Activated T-helper 1 cell treated with anti-CD3 and anti-CD28 coated beads, Interleukin-12 subunit alpha, Interleukin-12 subunit beta, Interleukin-2, Interleukin-4 antibody, amounts not matched to agents 30 ng/mL and 10 ng/mL and 1 ng/mL, durations not matched to agents 14 hours and 24 hours and 36 hours (primary cell): ENCODE measurements at regions not wholly inside any gene's neighbourhood (a gene's known extent, or its start where the extent isn't known, plus 50 kb on each side); places are given as distances from the start of the nearest gene placed in this dataset.

Experiments used
- DNase-seq: peaks from one replicate; pipeline ENCODE4 v3.0.0; 2021; ENCODE audit warnings: low spot score
- H3K27ac Mint-ChIP-seq: one replicate; pipeline ENCODE4 v1.8.0; 2021; ENCODE audit warnings: mild to moderate bottlenecking, mixed read lengths
- H3K27me3 Mint-ChIP-seq: one replicate; pipeline ENCODE4 v1.8.0; 2022; ENCODE audit warnings: mild to moderate bottlenecking, moderate library complexity, mixed read lengths; ENCODE audit not compliant: insufficient read depth
- H3K36me3 Mint-ChIP-seq: one replicate; pipeline ENCODE4 v1.8.0; 2021; ENCODE audit warnings: low read depth, mixed read lengths
- H3K4me1 Mint-ChIP-seq: one replicate; pipeline ENCODE4 v1.8.0; 2021; ENCODE audit warnings: low read depth, mixed read lengths
- H3K4me3 Mint-ChIP-seq: one replicate; pipeline ENCODE4 v1.8.0; 2021; ENCODE audit warnings: mild to moderate bottlenecking, moderate library complexity, mixed read lengths
- H3K9me3 Mint-ChIP-seq: one replicate; pipeline ENCODE4 v1.8.0; 2021; ENCODE audit warnings: mixed read lengths
- intact Hi-C: fragments of 100-400 bp; cut with micrococcal nuclease; formaldehyde crosslinking; loops from one replicate; pipeline ENCODE4 v1.15.1; 2024

- intact Hi-C loops = no loop called here
- DNase-seq = no peak
- Mint-ChIP-seq H3K9me3 (no peaks in the 10 kb centered on the region), H3K4me3 (no peak overlapping the region), H3K36me3 (no peaks in the 10 kb centered on the region), H3K4me1 (no peaks in the 10 kb centered on the region), H3K27ac (no peak overlapping the region), H3K27me3 (no peaks in the 10 kb centered on the region)
Observed at GRCh38 chr19:30097746-30098280, 155.8 kb downstream of the URI1 start.

- peaks cover 4% of the 10 kb centered on the region for H3K27me3 Mint-ChIP-seq
- no peak overlapping the region for H3K27ac Mint-ChIP-seq
Observed at GRCh38 chr19:30102239-30102638, 160.2 kb downstream of the URI1 start.

GRCh38 chr19:30102666-30103065, 160.6 kb downstream of the URI1 start:
- DNase-seq = no peak
- intact Hi-C loops = no loop called here
- H3K4me3 Mint-ChIP-seq = no peak overlapping the region
- H3K27ac Mint-ChIP-seq = no peak overlapping the region
- no peaks in the 10 kb centered on the region for H3K4me1 Mint-ChIP-seq
- H3K9me3 Mint-ChIP-seq = no peaks in the 10 kb centered on the region
- H3K36me3 Mint-ChIP-seq = no peaks in the 10 kb centered on the region
- H3K27me3 Mint-ChIP-seq = peaks cover 4% of the 10 kb centered on the region

More at GRCh38 chr19:30102239-30102638, 160.2 kb downstream of the URI1 start:
- no peaks in the 10 kb centered on the region for H3K4me1 Mint-ChIP-seq
- no peak overlapping the region for H3K4me3 Mint-ChIP-seq
- H3K9me3 Mint-ChIP-seq = no peaks in the 10 kb centered on the region
- H3K36me3 Mint-ChIP-seq = no peaks in the 10 kb centered on the region
- DNase-seq = no peak
- intact Hi-C loops = no loop called here

- intact Hi-C loops = no loop called here
- no peak for DNase-seq
- peaks cover 7% of the 10 kb centered on the region for H3K27me3 Mint-ChIP-seq
- no peak overlapping the region for H3K27ac Mint-ChIP-seq
- no peaks in the 10 kb centered on the region for H3K36me3 Mint-ChIP-seq
- no peaks in the 10 kb centered on the region for H3K9me3 Mint-ChIP-seq
- no peaks in the 10 kb centered on the region for H3K4me1 Mint-ChIP-seq
- no peak overlapping the region for H3K4me3 Mint-ChIP-seq
Observed at GRCh38 chr19:30103981-30104380, 161.9 kb downstream of the URI1 start.

GRCh38 chr19:30105316-30105715, 163.3 kb downstream of the URI1 start:
- H3K4me3 Mint-ChIP-seq = no peak overlapping the region
- no peaks in the 10 kb centered on the region for H3K9me3 Mint-ChIP-seq
- intact Hi-C loops = no loop called here
- H3K27ac Mint-ChIP-seq = no peak overlapping the region
- no peaks in the 10 kb centered on the region for H3K36me3 Mint-ChIP-seq
- H3K4me1 Mint-ChIP-seq = no peaks in the 10 kb centered on the region
- no peak for DNase-seq
- H3K27me3 Mint-ChIP-seq = peaks cover 9% of the 10 kb centered on the region

- DNase-seq = no peak
- H3K36me3 Mint-ChIP-seq = no peaks in the 10 kb centered on the region
Observed at GRCh38 chr19:30105727-30106126, 163.7 kb downstream of the URI1 start.

GRCh38 chr19:30106417-30107095, 164.5 kb downstream of the URI1 start:
- Mint-ChIP-seq H3K27ac (no peak overlapping the region), H3K4me1 (no peaks in the 10 kb centered on the region), H3K36me3 (no peaks in the 10 kb centered on the region), H3K4me3 (no peak overlapping the region), H3K9me3 (no peaks in the 10 kb centered on the region), H3K27me3 (peaks cover 9% of the 10 kb centered on the region)
- intact Hi-C loops = no loop called here
- no peak for DNase-seq

More at GRCh38 chr19:30105727-30106126, 163.7 kb downstream of the URI1 start:
- Mint-ChIP-seq H3K9me3 (no peaks in the 10 kb centered on the region), H3K27me3 (peaks cover 9% of the 10 kb centered on the region), H3K4me3 (no peak overlapping the region), H3K4me1 (no peaks in the 10 kb centered on the region), H3K27ac (no peak overlapping the region)
- intact Hi-C loops = no loop called here

- no peak overlapping the region for H3K4me3 Mint-ChIP-seq
- no peak overlapping the region for H3K27ac Mint-ChIP-seq
- H3K9me3 Mint-ChIP-seq = no peaks in the 10 kb centered on the region
- H3K36me3 Mint-ChIP-seq = no peaks in the 10 kb centered on the region
- intact Hi-C loops = no loop called here
- DNase-seq = no peak
- H3K4me1 Mint-ChIP-seq = no peaks in the 10 kb centered on the region
- H3K27me3 Mint-ChIP-seq = peaks cover 9% of the 10 kb centered on the region
Observed at GRCh38 chr19:30107251-30107650, 165.2 kb downstream of the URI1 start.

GRCh38 chr19:30109565-30109964, 167.5 kb downstream of the URI1 start:
- intact Hi-C loops = no loop called here
- no peaks in the 10 kb centered on the region for H3K4me1 Mint-ChIP-seq
- no peaks in the 10 kb centered on the region for H3K9me3 Mint-ChIP-seq
- no peaks in the 10 kb centered on the region for H3K36me3 Mint-ChIP-seq
- peaks cover 9% of the 10 kb centered on the region for H3K27me3 Mint-ChIP-seq
- no peak for DNase-seq
- H3K27ac Mint-ChIP-seq = no peak overlapping the region
- H3K4me3 Mint-ChIP-seq = no peak overlapping the region

- Mint-ChIP-seq H3K4me3 (no peak overlapping the region), H3K9me3 (no peaks in the 10 kb centered on the region), H3K36me3 (no peaks in the 10 kb centered on the region), H3K4me1 (no peaks in the 10 kb centered on the region), H3K27me3 (peaks cover 9% of the 10 kb centered on the region), H3K27ac (no peak overlapping the region)
- DNase-seq = no peak
- intact Hi-C loops = no loop called here
Observed at GRCh38 chr19:30111021-30111855, 169.2 kb downstream of the URI1 start.

GRCh38 chr19:30112171-30112570, 170.1 kb downstream of the URI1 start:
- intact Hi-C loops = no loop called here
- H3K4me1 Mint-ChIP-seq = no peaks in the 10 kb centered on the region
- H3K36me3 Mint-ChIP-seq = no peaks in the 10 kb centered on the region
- DNase-seq = no peak
- no peaks in the 10 kb centered on the region for H3K9me3 Mint-ChIP-seq
- H3K27ac Mint-ChIP-seq = no peak overlapping the region
- peaks cover 6% of the 10 kb centered on the region for H3K27me3 Mint-ChIP-seq
- no peak overlapping the region for H3K4me3 Mint-ChIP-seq

GRCh38 chr19:30112666-30113065, 170.6 kb downstream of the URI1 start:
- peaks cover 6% of the 10 kb centered on the region for H3K27me3 Mint-ChIP-seq
- DNase-seq = no peak
- H3K9me3 Mint-ChIP-seq = no peaks in the 10 kb centered on the region
- no peaks in the 10 kb centered on the region for H3K36me3 Mint-ChIP-seq
- intact Hi-C loops = no loop called here
- H3K4me3 Mint-ChIP-seq = no peak overlapping the region
- no peaks in the 10 kb centered on the region for H3K4me1 Mint-ChIP-seq
- H3K27ac Mint-ChIP-seq = no peak overlapping the region

GRCh38 chr19:30113186-30113585, 171.1 kb downstream of the URI1 start:
- Mint-ChIP-seq H3K27me3 (peaks cover 6% of the 10 kb centered on the region), H3K36me3 (no peaks in the 10 kb centered on the region), H3K4me1 (no peaks in the 10 kb centered on the region), H3K9me3 (no peaks in the 10 kb centered on the region), H3K27ac (no peak overlapping the region), H3K4me3 (no peak overlapping the region)
- no peak for DNase-seq
- intact Hi-C loops = no loop called here
